SW 1271 (cell line): ENCODE measurements at regions not wholly inside any gene's neighbourhood (a gene's known extent, or its start where the extent isn't known, plus 50 kb on each side); places are given as distances from the start of the nearest gene placed in this dataset.

Source experiments
- DNase-seq, 2 experiments: peaks; one replicate each; lab custom pipeline; 2025; lab: John Stamatoyannopoulos, UW

DNA sequence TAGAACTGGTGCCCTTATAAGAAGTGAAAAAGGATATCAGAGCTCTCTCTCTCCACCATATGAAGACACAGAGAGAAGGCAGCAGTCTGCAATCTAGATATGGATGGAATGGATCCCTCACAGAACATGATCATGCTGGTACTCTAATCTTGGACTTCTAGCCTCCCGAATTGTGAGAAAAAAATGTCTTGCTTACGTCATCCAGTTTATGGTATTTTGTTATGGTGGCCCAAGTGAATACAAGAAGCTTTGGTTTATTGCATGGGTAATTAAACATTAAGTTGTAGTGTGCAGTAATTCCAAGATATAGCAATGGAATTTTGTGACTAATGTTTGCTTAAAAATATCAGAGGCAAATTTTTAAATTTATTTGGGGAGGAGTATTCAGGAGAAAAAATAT lies 1667.4 kb upstream of the SLC39A10 start:
- no peak for DNase-seq

DNA sequence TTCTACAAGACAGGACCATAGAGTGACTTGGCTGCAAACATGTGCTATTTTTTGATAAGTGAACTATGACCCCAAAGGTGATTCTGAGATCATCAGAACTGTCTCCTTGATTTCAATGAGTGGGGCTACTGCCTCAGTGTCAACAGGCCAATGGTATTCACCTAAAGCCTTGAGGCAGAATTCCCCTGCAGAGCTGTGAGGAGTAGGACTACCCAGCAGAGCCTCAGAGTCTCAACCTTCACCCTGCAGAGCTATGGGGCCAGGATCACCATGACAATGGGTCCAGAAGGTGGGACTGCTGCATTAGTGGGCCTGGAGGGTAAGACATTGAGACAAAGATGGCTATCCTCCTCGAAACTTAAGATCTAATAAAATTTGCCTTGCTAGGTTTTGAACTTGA lies 1668.2 kb upstream of the SLC39A10 start:
- no peak for DNase-seq

DNA sequence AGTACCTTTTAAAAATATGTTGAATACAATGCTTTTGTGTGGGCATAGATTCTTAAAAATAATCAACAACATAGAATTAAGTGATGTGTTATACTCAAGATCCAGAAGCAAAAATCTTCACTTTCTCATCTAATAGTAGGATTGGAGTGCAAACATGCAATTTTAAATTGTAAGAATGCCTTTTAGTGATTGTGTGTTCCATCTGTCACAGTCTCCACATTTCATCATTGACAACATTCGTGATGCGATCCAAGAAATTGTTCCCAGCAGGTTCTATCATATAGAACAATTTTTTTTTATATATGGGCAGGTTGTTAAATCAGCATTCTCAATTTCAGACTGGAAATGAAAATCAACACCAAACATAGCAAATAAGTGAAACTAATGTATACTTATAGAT lies 1671.8 kb upstream of the SLC39A10 start:
- DNase-seq: no peak

DNA sequence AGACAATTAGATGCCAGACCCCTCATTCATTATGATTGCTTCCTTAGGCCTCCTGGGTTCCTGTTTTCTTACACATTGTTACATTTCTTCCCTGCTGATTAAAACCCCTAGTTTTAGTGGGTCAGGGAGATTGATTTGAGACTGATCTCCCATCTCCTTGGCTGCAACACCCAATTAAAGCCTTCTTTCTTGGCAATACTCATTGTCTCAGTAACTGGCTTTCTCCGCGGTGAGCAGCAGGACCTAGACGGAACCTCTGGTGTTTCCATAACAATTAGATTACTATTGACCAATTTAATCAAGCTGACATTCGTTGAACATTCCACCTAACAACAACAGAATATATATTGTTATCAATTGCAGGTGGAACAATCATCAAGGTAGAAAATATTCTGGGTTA lies 1676.4 kb upstream of the SLC39A10 start:
- DNase-seq: no peak

DNA sequence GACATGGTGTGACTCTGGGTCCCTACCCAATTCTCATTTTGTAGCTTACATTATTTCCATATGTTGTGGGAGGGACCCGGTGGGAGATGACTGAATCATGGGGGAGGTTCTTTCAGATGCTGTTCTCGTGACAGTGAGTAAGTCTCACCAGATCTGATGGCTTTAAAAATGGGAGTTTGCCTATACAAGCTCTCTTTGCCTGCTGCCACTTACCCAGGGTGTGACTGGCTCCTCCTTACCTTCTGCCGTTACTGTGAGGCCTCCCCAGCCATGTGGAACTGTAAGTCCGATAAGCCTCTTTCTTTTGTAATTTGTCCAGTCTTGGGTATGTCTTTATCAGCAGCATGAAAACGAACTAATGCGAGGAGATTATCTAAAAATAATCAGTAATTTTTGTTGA lies 1683.2 kb upstream of the SLC39A10 start:
- DNase-seq: no peak

DNA sequence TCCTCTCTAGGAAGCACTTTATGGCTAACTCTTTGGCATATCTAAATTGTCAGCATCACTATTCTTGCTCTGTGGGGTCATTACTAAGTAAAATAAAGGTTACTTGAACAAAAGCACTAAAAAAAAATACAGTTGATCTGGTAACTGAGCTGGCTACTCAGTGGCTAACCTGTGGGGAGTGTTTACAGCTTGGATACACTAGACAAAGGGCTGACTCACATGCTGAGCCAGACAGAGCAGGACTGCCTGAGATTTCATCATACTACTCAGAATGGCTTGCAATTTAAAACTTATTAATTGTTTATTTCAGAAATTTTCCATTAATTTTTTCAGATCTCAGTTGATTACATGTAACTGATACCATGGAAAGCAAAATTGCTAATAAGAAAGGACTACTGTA lies 1690.4 kb upstream of the SLC39A10 start:
- DNase-seq: peak in 1 of 2 experiments; percentile 4

DNA sequence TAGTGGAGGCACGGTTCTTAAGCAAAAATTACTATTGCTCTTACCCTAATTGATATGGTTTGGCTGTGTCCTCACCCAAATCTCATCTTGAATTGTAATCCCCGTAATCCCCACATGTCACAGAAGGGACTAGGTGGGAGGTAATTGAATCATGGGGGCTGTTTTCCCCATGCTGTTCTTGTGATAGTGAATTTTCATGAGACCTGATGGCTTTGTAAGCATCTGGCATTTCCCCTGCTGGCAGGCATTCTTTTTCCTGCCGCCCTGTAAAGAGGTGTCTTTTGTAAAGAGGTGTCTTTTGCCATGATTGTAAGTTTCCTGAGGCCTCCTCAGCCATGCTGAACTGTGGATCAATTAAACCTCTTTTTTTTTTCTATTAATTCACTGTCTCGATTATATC lies 1691.8 kb upstream of the SLC39A10 start:
- no peak for DNase-seq

DNA sequence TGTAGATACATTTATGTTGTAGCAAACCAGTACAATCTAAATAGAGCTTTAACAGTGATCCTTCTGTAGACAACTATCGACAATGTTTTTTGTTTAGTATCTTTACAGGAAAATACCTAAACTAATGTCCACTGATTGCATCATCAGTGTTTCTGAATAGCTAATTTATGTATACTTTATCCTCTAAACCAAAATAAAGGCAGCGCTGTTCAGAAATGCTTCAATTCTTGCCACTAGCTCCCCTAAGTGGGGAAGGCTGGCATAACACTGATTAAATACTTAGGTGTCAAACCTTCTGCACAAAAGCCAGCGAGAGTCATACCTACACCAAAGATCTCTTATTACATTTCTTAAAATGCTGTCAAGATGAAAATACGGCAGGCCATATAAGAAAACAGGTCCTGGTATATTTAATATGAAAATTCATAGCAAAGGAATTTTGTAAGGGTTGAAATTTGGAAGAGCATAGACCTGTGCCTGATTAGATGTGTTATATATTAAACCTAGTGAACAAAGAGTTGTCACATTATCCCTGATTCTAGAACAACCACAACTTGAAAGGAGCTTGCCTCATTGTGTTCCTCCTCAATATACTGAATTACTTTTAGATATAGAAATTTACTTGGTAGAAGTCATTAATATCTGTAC lies 1693.4 kb upstream of the SLC39A10 start:
- peak in 1 of 2 experiments; percentile 29 for DNase-seq

DNA sequence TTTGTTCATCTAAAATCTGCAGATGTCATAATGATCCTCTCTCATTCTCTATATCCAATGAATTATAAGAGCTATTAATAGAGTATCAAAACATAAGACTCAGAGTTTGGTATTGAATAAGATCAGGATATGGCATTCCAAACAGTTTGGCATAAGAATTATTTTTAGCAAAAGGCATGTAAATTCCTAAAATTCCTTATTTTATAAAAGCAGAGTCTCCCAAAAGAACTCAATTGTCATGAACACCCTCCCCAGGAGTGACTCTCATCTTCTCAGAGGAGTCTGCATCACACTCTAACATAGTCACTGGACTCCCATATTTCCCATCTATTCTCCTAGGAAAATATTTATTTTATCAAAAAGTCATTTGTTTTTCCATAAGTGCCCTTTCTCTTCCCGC lies 1710.2 kb upstream of the SLC39A10 start:
- DNase-seq: no peak

DNA sequence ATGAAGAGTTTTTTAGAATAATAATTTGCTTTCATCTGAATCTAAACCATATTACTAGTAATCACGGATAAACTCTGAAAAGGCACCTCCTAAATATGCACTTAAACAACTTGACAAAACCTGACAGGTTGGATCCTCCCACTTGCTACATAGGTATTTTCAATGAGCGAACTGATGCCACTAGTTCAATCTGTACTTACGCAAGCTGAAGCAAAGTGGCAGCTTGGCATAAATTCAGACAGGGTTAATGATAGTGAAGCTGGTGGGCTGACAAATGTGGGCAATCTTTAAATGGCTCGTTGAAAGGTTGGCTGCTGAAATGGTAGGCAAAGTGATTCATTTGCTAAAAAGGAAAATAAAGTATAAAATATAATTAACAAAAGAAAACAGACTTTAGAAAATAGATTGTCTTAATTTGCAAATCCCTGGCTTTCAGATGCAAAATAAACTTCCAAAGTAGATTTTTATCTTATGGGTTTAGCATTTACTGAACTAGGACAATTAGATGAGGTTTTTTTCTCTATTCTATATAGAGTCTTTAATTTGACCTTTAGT lies 1713.5 kb upstream of the SLC39A10 start:
- DNase-seq: no peak

DNA sequence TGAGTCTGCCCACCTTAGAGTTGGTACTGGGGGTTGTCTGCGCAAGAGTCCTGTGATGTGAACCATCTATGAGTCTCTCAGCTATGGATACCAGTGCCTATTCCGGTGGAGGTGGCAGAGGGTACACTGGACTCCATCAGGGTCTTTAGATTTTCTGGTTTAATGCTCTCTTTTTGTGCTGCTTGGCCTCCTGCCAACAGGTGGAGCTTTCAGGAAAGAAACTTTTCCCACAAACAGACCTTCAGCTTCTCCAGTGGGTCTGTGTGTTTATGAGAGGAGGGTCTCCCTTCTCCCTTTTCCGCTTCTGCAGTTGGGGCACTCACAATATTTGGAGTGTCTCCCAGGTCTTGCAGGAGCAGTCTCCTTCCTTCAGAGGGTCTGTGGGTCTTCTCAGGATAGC lies 1721.9 kb upstream of the SLC39A10 start:
- DNase-seq: no peak

DNA sequence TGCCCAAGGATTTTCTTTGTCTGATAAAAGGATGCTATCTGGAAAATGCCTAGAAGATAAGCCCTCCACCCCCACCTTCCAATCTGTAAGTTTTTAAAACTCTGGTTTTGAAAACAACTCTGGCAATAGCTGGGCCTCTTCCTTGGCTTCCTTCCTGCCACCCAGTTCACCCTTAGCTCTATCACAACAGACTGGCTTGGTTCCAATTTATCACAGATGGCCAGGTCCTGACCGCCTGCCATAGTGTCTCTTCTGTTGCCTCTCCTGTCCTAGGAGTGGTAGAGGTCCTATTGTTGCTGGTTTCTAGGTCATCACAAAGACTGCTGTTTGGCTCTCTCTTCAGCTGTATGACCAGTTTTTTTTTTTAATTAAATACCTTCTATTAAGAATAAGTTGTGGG lies 1727.9 kb upstream of the SLC39A10 start:
- no peak for DNase-seq

DNA sequence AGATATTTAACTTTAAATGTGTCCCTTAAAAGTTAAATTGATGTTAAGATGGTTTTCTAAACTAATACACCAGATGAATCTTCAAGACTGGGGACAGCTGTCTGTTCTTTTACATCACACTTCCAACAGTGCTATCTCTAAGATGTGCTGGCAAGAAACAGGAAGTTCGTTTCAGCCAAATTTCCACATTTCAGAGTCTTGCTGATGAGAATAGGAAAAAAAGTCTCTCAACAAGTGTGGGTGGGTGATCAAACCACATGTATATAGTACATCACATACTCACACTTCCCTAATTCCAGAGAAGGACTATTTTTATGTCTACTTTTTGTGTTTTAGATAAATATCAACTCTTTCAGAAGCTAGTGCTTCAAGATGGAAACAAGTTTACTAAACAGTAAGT lies 1712.8 kb upstream of the TMEFF2 start:
- DNase-seq: no peak

DNA sequence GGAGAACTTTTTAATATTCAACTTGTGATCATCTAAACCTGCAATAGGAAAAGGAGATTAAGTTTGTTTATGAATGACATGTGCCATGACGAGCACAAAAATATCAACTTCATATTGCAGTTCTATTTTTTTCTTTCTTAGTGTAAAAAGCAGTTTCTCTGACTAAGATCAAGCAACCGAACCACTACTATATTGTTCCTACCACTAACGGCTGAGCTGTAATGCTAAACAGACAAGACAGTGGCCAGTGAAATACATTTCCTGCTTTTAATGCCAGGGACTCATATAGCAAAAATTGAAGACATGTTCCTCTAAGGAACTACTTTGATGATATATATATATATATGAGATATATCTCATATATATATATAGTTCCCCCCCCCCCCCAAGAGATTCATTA lies 1705.6 kb upstream of the TMEFF2 start:
- DNase-seq: no peak

DNA sequence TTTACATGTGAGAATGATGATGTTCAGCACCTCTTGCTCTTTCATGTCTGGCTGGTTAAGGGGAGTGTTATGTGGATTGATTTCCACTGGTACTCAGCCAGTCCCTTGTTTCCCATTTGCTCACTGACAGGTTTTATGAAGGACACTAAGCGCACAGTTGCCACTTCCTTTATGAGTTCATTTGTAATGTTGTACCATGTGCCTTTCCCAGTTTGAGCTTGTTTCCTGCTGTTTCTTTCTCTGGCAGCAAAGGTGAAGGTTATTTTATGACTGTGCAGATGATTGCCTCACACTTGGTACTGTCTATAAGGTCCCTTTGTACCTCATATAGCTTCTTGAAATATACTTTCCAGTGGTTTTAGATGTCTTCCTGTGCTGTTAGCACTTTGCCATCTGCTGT lies 1700.5 kb upstream of the TMEFF2 start:
- no peak for DNase-seq

DNA sequence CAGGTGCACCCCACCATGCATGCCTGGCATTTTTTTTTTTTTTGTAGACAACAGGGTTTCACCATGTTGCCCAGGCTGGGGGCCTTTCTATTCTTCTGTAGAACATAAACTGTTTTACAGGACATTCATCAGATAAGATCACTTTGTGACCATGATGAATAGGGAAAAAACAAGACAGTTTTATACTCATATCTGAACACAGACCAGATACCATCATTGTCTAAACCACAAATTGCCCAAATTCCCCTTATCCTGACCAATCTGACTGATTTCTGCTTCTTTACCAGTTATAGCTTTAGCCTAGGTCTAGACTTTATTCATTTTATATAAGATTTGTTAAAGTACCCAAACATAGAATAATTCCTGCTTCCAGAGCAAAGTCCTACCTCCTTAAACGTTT lies 1699.3 kb upstream of the TMEFF2 start:
- no peak for DNase-seq

DNA sequence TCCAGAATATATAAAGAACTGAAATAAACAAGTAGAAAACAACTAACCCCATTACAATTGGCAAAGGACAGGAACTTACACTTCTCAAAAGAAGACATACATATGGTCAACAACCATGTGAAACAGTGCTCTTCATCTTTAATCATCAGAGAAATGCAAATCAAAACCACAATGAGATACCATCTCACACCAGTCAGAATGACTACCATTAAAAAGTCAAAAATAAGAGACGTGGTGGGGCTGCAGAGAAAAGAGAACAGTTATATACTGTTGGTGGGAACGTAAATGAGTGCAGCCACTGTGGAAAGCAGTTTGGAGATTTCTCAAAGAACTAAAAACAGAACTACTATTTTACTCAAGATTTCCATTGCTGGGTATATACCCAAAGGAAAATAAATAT lies 1696.3 kb upstream of the TMEFF2 start:
- no peak for DNase-seq

DNA sequence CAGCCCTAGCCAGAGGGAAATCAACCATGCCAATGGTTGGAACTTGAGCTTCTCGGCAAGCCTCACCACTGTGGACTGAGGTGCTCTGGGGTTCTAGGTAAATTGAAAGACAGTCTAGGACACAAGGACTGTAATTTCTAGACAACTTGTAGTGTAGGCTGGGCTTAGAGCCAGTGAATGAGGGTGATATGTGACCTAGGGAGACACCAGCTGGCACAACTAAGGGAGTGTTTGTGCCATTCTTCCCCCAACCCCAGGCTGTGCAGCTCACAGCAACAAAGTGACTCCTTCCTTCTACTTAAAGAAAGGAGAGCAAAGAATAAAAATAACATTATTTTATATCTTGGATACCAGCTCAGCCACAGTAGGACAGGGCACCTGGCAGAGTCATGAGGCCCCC lies 1690.7 kb upstream of the TMEFF2 start:
- DNase-seq: no peak

DNA sequence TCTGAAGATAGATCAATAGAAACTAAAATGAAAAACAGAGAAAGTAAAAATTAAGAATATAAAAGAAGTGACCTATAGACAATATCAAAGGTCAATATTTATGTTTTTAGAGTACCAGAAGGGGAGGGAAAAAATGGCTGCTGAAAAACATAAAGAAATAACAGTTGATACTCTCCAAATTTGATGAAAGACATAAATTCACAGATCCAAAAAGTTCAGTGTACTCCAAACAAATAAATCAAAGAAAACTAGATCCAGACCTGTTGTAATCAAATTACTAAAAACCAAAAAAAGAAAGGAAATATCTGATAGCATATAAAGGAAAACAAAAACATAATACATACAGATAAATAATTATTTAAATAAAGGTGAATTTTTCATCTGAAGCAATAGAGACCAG lies 1689.1 kb upstream of the TMEFF2 start:
- DNase-seq: no peak

DNA sequence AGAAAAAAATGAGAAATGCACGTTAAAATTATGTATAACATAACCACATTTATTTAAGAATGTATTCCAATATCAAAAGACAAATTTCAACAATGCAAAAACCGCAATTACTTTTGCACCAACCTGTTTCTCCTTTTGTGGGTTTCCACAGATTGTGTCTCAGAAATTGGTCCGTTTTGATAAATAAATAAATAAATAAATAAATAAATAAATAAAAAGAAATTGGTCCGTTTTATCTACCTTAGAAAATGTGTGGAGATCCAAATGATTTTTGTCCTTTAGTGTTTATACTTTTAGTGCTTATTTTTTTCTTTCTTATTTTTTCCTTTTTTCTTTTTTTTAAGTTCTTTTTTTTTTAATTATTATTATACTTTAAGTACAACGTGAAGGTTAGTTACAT lies 1682.2 kb upstream of the TMEFF2 start:
- DNase-seq: no peak

DNA sequence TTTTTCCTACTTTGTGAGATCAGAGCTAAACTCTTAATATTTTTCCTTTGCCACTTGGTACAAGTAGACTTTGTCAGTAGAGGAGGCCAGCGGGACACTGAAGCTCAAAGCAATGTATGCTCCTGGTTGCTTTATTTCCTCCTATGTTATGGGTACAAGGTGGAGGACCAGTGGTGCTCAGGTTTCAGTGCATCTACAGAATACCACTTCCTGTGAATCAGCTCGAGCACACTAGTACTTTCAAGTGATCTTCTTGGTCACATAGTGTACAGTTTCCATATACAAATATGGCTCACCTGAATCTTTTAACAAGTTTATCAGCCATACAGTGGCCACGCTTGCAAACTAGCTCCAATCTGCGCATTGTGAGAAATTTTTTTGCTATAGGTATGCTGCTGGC lies 1674.8 kb upstream of the TMEFF2 start:
- DNase-seq: no peak

DNA sequence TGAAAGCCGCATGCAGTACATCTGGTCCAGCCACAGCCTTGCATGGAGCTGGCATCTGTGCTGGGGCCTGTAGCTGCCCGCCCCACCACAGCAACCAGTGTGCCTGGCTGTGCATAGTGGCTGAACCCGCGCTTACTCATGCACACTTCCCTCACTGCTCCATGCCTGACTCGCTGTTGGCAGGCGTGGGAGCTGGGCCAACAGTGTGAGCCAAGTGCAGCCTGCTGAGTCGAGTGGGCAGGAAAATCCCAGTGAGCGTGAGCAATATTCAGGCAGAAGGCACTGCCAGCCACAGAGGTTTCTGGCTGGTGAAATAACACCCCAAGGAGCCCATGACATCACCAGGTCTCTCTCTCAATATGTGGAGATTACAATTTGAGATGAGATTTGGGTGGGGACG lies 1674.1 kb upstream of the TMEFF2 start:
- no peak for DNase-seq

DNA sequence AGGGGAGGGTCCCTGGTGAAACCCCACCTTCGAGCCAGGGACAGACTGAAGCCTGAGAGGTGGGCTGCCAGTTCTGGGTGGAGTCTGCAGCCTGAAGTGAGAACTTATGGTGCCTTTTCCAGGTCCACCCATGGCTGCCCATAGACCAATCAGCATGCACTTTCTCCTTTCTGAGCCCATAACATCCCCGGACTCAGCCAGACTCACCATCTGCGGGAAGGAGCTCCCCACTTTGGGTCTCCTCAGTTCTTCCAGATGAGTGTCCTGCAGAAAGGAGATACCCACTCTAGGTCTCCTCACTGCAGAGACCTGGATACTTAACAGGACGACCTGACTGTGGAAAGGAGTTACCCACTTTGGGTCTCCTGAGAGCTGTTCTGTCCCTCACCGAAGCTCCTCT lies 1673.4 kb upstream of the TMEFF2 start:
- DNase-seq: no peak

DNA sequence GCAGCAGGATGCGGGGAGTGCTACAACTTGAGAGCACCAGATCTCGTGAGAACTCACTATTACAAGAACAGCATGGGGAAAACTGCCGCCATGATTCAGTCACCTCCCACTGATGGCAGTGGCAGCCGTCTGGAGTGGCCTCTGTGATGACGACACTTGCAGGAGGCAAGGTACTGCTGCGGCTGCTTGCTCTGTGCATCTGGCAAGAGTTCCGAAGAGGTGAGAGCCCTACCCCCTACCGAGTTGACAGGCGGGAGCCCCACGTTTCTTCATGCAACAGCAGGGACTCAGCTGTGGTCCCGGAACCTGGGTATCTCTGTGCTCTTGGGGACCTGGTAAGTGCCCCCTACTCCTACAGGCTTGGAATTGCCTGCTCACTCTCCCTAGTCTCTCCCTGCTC lies 1672.7 kb upstream of the TMEFF2 start:
- no peak for DNase-seq

DNA sequence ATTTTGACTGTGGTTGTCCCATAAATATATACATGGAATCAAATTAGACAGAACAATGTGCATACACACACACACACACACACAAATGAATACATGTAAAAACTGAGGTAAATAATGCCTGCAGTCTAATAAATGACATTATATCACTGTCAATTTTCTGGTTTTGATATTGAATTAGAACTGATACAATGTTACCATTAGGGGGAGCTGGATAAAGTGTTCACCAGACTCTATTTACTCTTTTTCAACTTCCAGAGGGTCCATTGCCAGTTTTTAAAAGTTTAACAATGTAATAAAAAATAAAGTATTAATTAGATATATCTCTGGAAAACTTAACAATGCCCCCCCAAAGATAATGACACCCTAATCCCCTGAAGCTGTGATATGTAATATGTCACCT lies 1666.8 kb upstream of the TMEFF2 start:
- DNase-seq: no peak
